ENCODE measurements at regions not wholly inside any gene's neighbourhood (a gene's known extent, or its start where the extent isn't known, plus 50 kb on each side); places are given as distances from the start of the nearest gene placed in this dataset.

DNA sequence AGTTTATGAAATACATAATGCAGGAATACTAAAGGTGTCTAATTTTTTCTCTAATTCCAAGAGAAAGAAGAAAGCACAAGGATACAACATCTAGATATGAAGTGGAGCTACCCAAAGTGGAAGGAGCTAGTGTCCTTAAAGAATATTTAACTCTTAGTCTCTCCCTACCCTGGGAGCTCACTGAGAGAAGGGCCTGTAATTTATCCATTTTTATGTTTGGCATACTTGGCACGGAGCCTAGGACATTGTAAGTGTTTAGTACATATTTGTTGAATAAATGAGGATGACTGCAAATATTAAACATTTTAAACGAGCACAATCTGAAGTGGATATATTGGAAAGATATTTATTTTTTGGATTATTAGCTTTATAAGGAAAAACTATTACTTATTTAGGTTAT, 674.8 kb downstream of the IQCM start:
- TF ChIP-seq CTCF (conservative IDR thresholded peaks at IDR 0.05 in 1 of 2, IDR thresholded peaks at IDR 0.05 in 1 of 2; ENCODE audit: low read depth in 1 of 2, low read length in 2 of 2) (no peak), EZH2 (IDR thresholded peaks at IDR 0.05; ENCODE audit: low read length, missing control alignments) (no peak)
